ENCODE measurements at regions not wholly inside any gene's neighbourhood (a gene's known extent, or its start where the extent isn't known, plus 50 kb on each side); places are given as distances from the start of the nearest gene placed in this dataset.

DNA sequence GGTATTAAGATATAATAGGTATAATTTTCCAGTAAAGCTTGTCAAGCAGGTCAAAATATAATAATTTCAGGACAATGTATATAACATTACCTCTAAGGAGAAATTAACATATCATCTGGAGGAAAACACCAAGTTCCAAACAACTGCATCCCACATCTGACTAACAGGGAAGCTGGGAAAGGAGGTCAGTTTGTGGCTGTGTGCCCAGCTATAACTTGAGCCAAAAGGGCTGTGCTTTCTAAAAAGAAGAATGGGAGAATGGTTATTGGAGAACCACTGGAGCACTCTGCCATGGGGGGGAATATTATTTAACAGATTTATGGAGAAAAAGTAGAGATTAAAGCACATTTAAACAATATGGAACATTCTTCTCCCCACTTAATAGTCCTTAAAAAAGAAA, 390.6 kb upstream of the PKDCC start:
- no peak for DNase-seq
- no peaks in the 10 kb centered on the region for H3K4me1 Mint-ChIP-seq (ENCODE audit: low read depth)
- H3K36me3 Mint-ChIP-seq (ENCODE audit: low read depth) = no peaks in the 10 kb centered on the region
- H3K27me3 Mint-ChIP-seq (ENCODE audit: insufficient read depth) = no peaks in the 10 kb centered on the region
- H3K9me3 Mint-ChIP-seq = 0 out of 2 replicates have a peak, but pooled peaks cover 10% of the 10 kb centered on the region
- H3K4me3 Mint-ChIP-seq = no peak overlapping the region
- TF ChIP-seq, protein P1, sequence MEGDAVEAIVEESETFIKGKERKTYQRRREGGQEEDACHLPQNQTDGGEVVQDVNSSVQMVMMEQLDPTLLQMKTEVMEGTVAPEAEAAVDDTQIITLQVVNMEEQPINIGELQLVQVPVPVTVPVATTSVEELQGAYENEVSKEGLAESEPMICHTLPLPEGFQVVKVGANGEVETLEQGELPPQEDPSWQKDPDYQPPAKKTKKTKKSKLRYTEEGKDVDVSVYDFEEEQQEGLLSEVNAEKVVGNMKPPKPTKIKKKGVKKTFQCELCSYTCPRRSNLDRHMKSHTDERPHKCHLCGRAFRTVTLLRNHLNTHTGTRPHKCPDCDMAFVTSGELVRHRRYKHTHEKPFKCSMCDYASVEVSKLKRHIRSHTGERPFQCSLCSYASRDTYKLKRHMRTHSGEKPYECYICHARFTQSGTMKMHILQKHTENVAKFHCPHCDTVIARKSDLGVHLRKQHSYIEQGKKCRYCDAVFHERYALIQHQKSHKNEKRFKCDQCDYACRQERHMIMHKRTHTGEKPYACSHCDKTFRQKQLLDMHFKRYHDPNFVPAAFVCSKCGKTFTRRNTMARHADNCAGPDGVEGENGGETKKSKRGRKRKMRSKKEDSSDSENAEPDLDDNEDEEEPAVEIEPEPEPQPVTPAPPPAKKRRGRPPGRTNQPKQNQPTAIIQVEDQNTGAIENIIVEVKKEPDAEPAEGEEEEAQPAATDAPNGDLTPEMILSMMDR (IDR thresholded peaks at IDR 0.05) = no peak
- no peak overlapping the region for H3K27ac Mint-ChIP-seq

DNA sequence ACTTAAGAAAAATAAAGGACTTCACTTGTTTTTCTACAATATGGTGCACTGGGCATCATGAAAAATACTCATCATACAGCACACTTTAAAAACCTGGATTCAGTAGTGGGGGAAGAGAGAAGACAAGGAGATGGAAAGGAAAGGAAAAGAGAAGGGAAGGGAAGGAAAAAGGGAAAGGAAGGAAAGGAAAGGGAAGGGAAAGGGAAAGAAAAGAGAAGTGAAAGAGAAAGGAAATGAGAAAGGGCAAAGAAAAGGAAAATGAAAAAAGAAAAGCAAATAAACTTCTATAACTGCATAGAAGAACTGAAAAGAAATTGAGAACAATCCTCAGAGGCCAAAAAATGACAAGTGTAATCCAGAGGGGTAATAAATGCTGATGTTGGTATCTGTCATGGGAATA, 388.1 kb upstream of the PKDCC start:
- TF ChIP-seq, protein P1 (IDR thresholded peaks at IDR 0.05) = no peak
- Mint-ChIP-seq H3K9me3 (0 out of 2 replicates have a peak, but pooled peaks cover 5% of the 10 kb centered on the region), H3K27me3 (ENCODE audit: insufficient read depth) (no peaks in the 10 kb centered on the region)

DNA sequence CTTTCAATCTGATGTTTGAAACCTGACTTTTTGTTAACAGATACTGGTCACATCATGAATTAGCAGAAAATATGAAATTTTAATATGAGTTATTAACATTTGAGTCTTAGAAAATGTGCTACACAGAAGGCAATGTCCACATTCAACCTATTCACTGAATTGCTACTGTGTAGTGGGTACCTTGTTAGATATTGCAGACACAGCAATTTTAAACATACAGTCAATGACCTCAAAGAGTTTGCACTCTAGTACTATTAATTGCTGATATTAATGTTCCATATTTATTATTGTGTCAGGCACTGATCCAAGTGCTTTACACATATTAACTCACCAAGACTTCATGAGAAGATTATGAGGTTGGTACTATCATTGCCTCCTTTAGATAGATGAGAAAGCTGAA, 385.4 kb upstream of the PKDCC start:
- H3K9me3 Mint-ChIP-seq = 0 out of 2 replicates have a peak, but pooled peaks cover 5% of the 10 kb centered on the region
- TF ChIP-seq, protein P1 (IDR thresholded peaks at IDR 0.05) = no peak

More for the DNA sequence above, 388.1 kb upstream of the PKDCC start:
- Mint-ChIP-seq H3K4me1 (ENCODE audit: low read depth) (no peaks in the 10 kb centered on the region), H3K36me3 (ENCODE audit: low read depth) (no peaks in the 10 kb centered on the region), H3K27ac (no peak overlapping the region), H3K4me3 (no peak overlapping the region)
- DNase-seq = no peak

DNA sequence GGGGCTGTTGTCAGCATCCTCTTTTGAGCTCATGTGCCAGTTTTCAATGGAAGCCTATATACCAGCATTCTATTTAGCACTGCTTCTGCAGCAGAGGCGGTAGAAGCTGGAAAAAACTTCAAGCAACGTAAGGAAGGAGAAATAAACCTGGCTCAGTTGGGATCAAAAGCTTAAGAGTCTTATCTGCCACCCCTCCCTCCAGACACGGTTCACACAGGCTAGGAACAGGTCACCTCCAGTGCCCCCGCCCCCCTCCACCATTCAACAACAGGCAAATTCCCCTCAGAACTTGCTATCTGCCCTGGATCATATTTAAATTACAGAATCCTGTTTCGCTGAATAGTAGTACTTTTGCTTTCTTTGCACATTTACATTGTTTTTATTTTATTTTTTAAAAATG, 384.8 kb upstream of the PKDCC start:
- no peaks in the 10 kb centered on the region for H3K4me1 Mint-ChIP-seq (ENCODE audit: low read depth)
- H3K27ac Mint-ChIP-seq = no peak overlapping the region
- H3K36me3 Mint-ChIP-seq (ENCODE audit: low read depth) = no peaks in the 10 kb centered on the region
- DNase-seq = no peak
- TF ChIP-seq, protein P1 (IDR thresholded peaks at IDR 0.05) = no peak
- H3K9me3 Mint-ChIP-seq = 0 out of 2 replicates have a peak, but pooled peaks cover 5% of the 10 kb centered on the region
- H3K27me3 Mint-ChIP-seq (ENCODE audit: insufficient read depth) = no peaks in the 10 kb centered on the region
- no peak overlapping the region for H3K4me3 Mint-ChIP-seq

More for the DNA sequence above, 385.4 kb upstream of the PKDCC start:
- Mint-ChIP-seq H3K27me3 (ENCODE audit: insufficient read depth) (no peaks in the 10 kb centered on the region), H3K27ac (no peak overlapping the region), H3K36me3 (ENCODE audit: low read depth) (no peaks in the 10 kb centered on the region), H3K4me3 (no peak overlapping the region), H3K4me1 (ENCODE audit: low read depth) (no peaks in the 10 kb centered on the region)
- DNase-seq = no peak

DNA sequence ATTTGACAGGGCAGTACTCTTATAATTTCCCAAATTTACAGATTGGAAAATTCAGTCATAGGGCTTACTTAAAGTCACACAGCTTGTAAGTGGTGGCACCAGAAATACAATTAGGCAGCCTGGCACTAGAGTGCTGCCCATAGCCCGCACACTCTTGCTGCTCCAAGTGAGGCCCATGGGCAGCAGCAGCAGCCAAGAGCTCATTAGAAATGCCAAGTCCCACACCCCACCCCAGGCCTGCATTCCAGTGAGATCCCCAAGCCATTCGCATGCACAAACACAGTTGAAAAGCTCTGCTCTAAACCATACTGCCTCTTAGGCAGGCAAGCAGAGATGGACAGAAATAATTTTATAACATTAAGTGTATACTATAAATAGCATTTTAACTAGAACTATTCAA, 379.3 kb upstream of the PKDCC start:
- Mint-ChIP-seq H3K27ac (no peak overlapping the region), H3K27me3 (ENCODE audit: insufficient read depth) (no peaks in the 10 kb centered on the region; the same call in 1 of the 2 replicates), H3K4me1 (ENCODE audit: low read depth) (no peaks in the 10 kb centered on the region), H3K36me3 (ENCODE audit: low read depth) (no peaks in the 10 kb centered on the region), H3K4me3 (no peak overlapping the region), H3K9me3 (no peaks in the 10 kb centered on the region)
- TF ChIP-seq, protein P1 (IDR thresholded peaks at IDR 0.05) = no peak
- DNase-seq = no peak

DNA sequence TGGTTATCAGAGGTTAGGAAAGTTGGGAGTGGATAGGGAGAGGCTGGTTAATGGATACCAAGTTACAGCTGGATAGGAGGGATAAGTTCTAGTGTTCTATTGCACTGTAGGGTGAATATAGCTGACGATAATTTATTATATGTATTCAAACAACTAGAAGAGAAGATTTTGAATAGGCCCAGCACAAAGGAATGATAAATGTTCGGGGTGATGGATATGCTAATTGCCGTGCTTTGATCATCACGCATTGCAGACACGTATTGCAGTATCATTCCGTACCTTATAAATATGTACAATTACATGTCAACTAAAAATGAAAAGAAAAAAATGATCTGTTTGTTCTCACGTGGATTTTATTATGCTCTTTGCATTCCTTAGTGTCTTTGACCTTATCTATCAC, 369.2 kb upstream of the PKDCC start:
- no peaks in the 10 kb centered on the region; the same call in 1 of the 2 replicates for H3K27me3 Mint-ChIP-seq (ENCODE audit: insufficient read depth)
- H3K9me3 Mint-ChIP-seq = no peaks in the 10 kb centered on the region; the same call in 1 of the 2 replicates
- no peak overlapping the region for H3K27ac Mint-ChIP-seq
- H3K4me1 Mint-ChIP-seq (ENCODE audit: low read depth) = no peaks in the 10 kb centered on the region
- TF ChIP-seq, protein P1 (IDR thresholded peaks at IDR 0.05) = no peak
- H3K4me3 Mint-ChIP-seq = no peak overlapping the region
- no peaks in the 10 kb centered on the region for H3K36me3 Mint-ChIP-seq (ENCODE audit: low read depth)
- no peak for DNase-seq

Data from HFFc6 (cell line).